Left ventricle myocardium inferior (tissue), 1 donor: ENCODE measurements at regions not wholly inside any gene's neighbourhood (a gene's known extent, or its start where the extent isn't known, plus 50 kb on each side); places are given as distances from the start of the nearest gene placed in this dataset.
"Not testable (repeated sequence)": the region's sequence is repeated elsewhere in the genome, so short reads cannot be mapped to it uniquely, and the experiment has no call there.

Source experiments
- DNase-seq: peaks from one replicate; pipeline ENCODE4 v3.0.0-alpha.2; 2020
- H3K27ac ChIP-seq: fragments of 200-600 bp; replicated peaks from 2 replicates; pipeline ENCODE4 v1.8.0; 2021
- H3K27me3 ChIP-seq: fragments of 200-600 bp; 2 replicates; pipeline ENCODE4 v1.8.0; 2021; ENCODE audit warnings: low read depth
- H3K36me3 ChIP-seq: fragments of 200-600 bp; 2 replicates; pipeline ENCODE4 v1.8.0; 2021
- H3K4me1 ChIP-seq: fragments of 200-600 bp; 2 replicates; pipeline ENCODE4 v1.8.0; 2021
- H3K4me3 ChIP-seq: fragments of 200-600 bp; 2 replicates; pipeline ENCODE4 v1.8.0; 2021; ENCODE audit warnings: mild to moderate bottlenecking, moderate library complexity
- H3K9me3 ChIP-seq: fragments of 200-600 bp; replicated peaks from 2 replicates; pipeline ENCODE4 v1.8.0; 2021
- CTCF ChIP-seq: fragments of 200-600 bp; IDR thresholded peaks from 2 replicates; pipeline ENCODE4 v1.8.0; 2021; ENCODE audit warnings: antibody characterized with exemption, mild to moderate bottlenecking, borderline replicate concordance
- intact Hi-C: fragments of 100-400 bp; cut with micrococcal nuclease; formaldehyde crosslinking; loops from one replicate; pipeline ENCODE4 v1.11.0; 2022
- donor health status: DM: no; HTN: yes; CAD: no; lungs with severe emphysema.

- Histone ChIP-seq H3K36me3 (no peaks in the 10 kb centered on the region), H3K4me3 (no peak overlapping the region), H3K27me3 (no peaks in the 10 kb centered on the region), H3K9me3 (peaks cover 12% of the 10 kb centered on the region), H3K27ac (no peak overlapping the region), H3K4me1 (no peaks in the 10 kb centered on the region)
- no peak for DNase-seq
- no peak for TF ChIP-seq CTCF
- intact Hi-C loops: no loop called here
Measured at GRCh38 chr5:39691993-39692392, 267.2 kb upstream of the DAB2 start.

GRCh38 chr5:39691136-39691535, 266.4 kb upstream of the DAB2 start:
- Histone ChIP-seq H3K36me3 (no peaks in the 10 kb centered on the region), H3K27me3 (no peaks in the 10 kb centered on the region), H3K4me1 (no peaks in the 10 kb centered on the region), H3K4me3 (no peak overlapping the region), H3K9me3 (peaks cover 12% of the 10 kb centered on the region), H3K27ac (no peak overlapping the region)
- intact Hi-C loops: no loop called here
- no peak for TF ChIP-seq CTCF
- DNase-seq: no peak

- TF ChIP-seq CTCF: no peak
- H3K27ac ChIP-seq: no peak overlapping the region
- no peaks in the 10 kb centered on the region for H3K4me1 ChIP-seq
- peaks cover 12% of the 10 kb centered on the region for H3K9me3 ChIP-seq
- no peaks in the 10 kb centered on the region for H3K36me3 ChIP-seq
- no peak for DNase-seq
- no peak overlapping the region for H3K4me3 ChIP-seq
- intact Hi-C loops: no loop called here
- H3K27me3 ChIP-seq: no peaks in the 10 kb centered on the region
Measured at GRCh38 chr5:39689919-39690318, 265.1 kb upstream of the DAB2 start.

GRCh38 chr5:39687924-39688323, 263.1 kb upstream of the DAB2 start:
- not testable (repeated sequence) for DNase-seq, H3K4me1 ChIP-seq
- peaks cover 23% of the 10 kb centered on the region for H3K9me3 ChIP-seq

GRCh38 chr5:39680213-39680612, 255.4 kb upstream of the DAB2 start:
- no peak for TF ChIP-seq CTCF
- no peaks in the 10 kb centered on the region for H3K36me3 ChIP-seq
- no peak for DNase-seq
- H3K4me3 ChIP-seq: no peak overlapping the region
- no peak overlapping the region for H3K27ac ChIP-seq
- intact Hi-C loops: no loop called here
- H3K27me3 ChIP-seq: no peaks in the 10 kb centered on the region
- peaks cover 19% of the 10 kb centered on the region for H3K9me3 ChIP-seq
- H3K4me1 ChIP-seq: no peaks in the 10 kb centered on the region

More at GRCh38 chr5:39687924-39688323, 263.1 kb upstream of the DAB2 start:
- H3K36me3 ChIP-seq, H3K27me3 ChIP-seq, H3K4me3 ChIP-seq, H3K27ac ChIP-seq, intact Hi-C loops: not testable (repeated sequence)

- no peak for DNase-seq
- Histone ChIP-seq H3K4me3 (no peak overlapping the region), H3K9me3 (peaks cover 13% of the 10 kb centered on the region), H3K36me3 (no peaks in the 10 kb centered on the region), H3K27me3 (no peaks in the 10 kb centered on the region), H3K4me1 (no peaks in the 10 kb centered on the region), H3K27ac (no peak overlapping the region)
- intact Hi-C loops: no loop called here
- TF ChIP-seq CTCF: no peak
Measured at GRCh38 chr5:39678534-39678933, 253.8 kb upstream of the DAB2 start.
